Pons (tissue), 1 donor: ENCODE measurements at regions not wholly inside any gene's neighbourhood (a gene's known extent, or its start where the extent isn't known, plus 50 kb on each side); places are given as distances from the start of the nearest gene placed in this dataset.
"Not testable (repeated sequence)": the region's sequence is repeated elsewhere in the genome, so short reads cannot be mapped to it uniquely, and the experiment has no call there.

Experiments
- DNase-seq: peaks from one replicate; pipeline ENCODE4 v3.0.0-alpha.2; 2016; ENCODE audit warnings: low spot score

- no peak for DNase-seq
These were observed 730.3 kb downstream of the ZNF385D start for GRCh38 chr3:21020681-21021080.

GRCh38 chr3:21020043-21020442 lies 731.0 kb downstream of the ZNF385D start:
- no peak for DNase-seq

DNA sequence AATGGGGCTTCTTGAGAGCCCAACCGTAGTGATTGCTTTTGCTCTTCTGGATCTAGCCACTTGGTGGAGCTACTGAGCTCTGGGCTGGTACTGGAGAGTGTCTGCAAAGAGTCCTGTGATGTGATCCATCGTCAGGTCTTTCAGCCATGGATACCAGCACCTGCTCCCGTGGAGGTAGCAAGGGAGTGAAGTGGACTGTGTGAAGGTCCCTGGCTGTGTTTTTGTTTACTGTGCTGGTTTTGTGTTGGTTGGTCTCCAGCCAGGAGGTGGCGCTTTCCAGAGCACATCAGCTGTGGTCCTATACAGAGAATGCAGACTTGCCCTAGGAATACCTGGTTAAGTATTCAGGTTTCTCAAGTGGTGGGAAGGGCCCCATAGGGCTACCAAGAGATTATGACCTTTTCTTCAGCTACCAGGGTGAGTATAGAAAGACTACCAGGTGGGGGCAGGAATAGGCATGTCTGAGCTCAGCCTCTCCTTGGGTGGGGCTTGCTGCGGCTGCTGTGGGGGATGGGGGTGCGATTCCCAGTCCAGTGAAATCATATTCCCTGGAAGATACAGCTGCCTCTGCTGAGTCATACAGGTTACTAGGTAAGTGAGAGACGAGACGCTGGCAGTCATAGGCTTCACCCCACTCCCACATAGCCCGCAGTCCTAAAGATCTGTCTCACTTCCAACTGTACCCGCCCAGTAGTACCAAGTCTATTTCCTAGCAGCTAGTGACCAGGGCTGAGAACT lies 733.7 kb downstream of the ZNF385D start:
- DNase-seq, result no peak

DNA sequence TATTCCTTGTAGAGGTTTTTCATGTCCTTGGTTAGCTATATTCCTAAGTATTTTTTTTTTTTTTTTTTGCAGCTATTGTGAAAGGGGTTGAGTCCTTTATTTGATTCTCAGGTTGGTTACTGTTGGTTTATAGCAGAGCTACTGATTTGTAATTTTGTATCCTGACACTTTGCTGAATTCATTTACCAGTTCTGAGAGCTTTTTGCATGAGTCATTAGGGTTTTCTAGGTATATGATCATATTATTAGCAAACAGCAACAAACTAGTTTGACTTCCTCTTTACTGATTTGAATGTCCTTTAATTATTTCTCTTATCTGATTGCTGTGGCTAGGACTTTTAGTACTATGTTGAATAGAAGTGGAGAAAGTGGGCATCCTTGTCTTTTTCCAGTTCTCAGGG lies 737.4 kb downstream of the ZNF385D start:
- no peak for DNase-seq

DNA sequence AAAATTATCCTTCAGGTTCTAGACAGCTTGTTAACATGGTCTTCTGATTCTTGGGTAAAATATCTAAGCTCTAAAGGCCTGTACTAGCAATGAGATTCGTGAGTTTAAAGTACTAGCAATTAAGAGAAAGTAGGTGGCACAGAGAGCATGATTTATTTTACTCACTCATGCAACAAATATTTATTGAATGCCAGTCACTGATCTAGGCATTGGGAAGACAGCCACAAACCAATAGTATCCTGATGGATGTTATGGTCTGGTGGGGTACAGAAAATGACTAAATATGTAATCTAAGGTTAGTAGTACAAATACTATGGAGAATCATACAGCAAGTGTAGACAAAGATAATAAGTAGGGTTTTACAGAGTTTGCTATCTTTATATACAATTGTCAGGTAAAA lies 751.3 kb downstream of the ZNF385D start:
- DNase-seq, result no peak

GRCh38 chr3:20997183-20997582 lies 753.8 kb downstream of the ZNF385D start:
- no peak for DNase-seq

DNA sequence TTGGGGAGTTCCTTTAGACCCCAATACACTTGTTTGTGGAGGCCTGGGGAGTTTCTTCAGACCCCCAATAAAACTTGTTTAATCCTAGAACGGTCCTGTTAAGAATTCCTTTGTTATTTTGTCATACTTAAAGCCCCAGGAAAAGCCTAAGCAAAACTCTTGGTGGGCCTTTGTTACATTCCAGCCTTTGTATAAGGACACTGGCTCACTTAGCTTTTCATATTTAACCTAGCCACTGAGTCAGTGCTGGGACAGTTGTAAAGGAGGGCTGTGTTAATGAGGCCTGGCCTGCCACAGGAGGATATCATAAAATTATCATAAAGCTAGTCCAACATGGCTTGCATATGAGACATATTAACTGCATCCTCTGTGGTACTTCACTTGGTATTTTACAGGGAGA lies 760.1 kb downstream of the ZNF385D start:
- no peak for DNase-seq

DNA sequence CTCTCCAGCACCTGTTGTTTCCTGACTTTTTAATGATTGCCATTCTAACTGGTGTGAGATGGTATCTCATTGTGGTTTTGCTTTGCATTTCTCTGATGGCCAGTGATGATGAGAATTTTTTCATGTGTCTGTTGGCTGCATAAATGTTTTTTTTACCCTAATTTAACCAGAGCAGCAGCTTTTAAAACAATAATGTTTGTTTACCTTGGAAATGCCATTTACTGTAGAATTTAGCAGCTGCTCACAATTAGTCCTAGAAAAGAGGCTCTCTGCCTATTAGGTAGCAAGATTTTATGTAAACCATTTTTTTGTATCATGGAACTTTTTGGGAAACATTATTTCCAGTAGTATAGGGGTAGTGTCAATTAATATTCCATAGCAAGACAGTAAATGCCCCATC lies 761.4 kb downstream of the ZNF385D start:
- not testable (repeated sequence) for DNase-seq

GRCh38 chr3:20984594-20985205 lies 766.3 kb downstream of the ZNF385D start:
- DNase-seq, result no peak

- no peak for DNase-seq
These were observed 775.8 kb downstream of the ZNF385D start for GRCh38 chr3:20975188-20975651.

GRCh38 chr3:20974396-20974795 lies 776.6 kb downstream of the ZNF385D start:
- no peak for DNase-seq

DNA sequence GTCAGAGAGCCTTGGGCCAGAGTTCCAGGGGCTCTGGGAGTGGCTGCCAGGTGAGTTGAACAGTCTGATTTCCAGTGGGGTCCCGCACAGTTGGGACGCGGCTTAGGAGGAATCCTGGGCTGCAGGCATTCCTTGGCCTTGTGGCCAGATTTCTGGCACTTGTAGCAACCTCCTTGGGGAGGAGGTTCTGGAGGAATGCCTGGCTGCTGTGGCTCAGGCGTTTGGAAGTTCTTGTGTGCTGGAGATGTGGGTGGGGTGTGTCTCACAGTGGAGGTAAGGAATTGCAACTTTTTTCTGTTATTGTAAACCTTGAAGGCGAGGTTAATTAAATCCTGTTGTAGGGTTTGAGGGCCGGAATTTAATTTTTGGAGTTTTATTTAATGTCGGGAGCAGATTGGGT lies 780.2 kb downstream of the ZNF385D start:
- not testable (repeated sequence) for DNase-seq

DNA sequence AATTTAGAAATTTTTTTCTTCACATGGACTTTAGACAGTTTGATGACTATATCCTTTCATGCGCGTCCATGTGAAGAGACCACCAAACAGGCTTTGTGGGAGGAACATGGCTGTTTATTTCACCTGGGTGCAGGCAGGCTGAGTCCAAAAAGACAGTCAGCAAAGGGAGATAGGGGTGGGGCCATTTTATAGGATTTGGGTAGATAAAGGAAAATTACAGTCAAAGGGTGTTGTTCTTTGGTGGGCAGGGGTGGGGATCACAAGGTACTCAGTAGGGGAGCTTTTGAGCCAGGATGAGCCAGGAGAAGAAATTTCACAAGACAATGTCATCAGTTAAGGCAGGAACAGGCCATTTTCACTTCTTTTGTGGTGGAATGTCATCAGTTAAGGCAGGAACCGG lies 781.5 kb upstream of the SGO1 start:
- DNase-seq, result not testable (repeated sequence)

GRCh38 chr3:20958161-20958560 lies 772.2 kb upstream of the SGO1 start:
- DNase-seq, result no peak

GRCh38 chr3:20945892-20946291 lies 759.9 kb upstream of the SGO1 start:
- no peak for DNase-seq

- no peak for DNase-seq
These were observed 749.8 kb upstream of the SGO1 start for GRCh38 chr3:20935791-20936190.

- no peak for DNase-seq
These were observed 745.8 kb upstream of the SGO1 start for GRCh38 chr3:20931834-20932233.

GRCh38 chr3:20930034-20930433 lies 744.0 kb upstream of the SGO1 start:
- peak; percentile 36 for DNase-seq

GRCh38 chr3:20924646-20925385 lies 738.8 kb upstream of the SGO1 start:
- peak; percentile 65 for DNase-seq

GRCh38 chr3:20921112-20921511 lies 735.1 kb upstream of the SGO1 start:
- DNase-seq, result not testable (repeated sequence)

GRCh38 chr3:20916951-20917606 lies 731.1 kb upstream of the SGO1 start:
- no peak for DNase-seq

GRCh38 chr3:20914310-20914709 lies 728.3 kb upstream of the SGO1 start:
- DNase-seq, result no peak

- DNase-seq, result no peak
These were observed 726.4 kb upstream of the SGO1 start for GRCh38 chr3:20912406-20912805.
